HepG2 (cell line): ENCODE measurements at regions not wholly inside any gene's neighbourhood (a gene's known extent, or its start where the extent isn't known, plus 50 kb on each side); places are given as distances from the start of the nearest gene placed in this dataset.
A peak's percentile ranks its signal among the peaks of the same experiment; 100 is the strongest.

Experiments used
- IRF2 ChIP-seq: IDR thresholded peaks from 2 replicates; pipeline ENCODE4 v1.6.1; 2018; ENCODE audit warnings: missing genetic modification reagents, missing compliant biosample characterization
- NFKB2 ChIP-seq: sonication (generic); formaldehyde crosslinking; IDR thresholded peaks from 2 replicates; pipeline ENCODE4 v1.4.0; 2020; ENCODE audit warnings: missing genetic modification reagents, borderline replicate concordance
- SMAD3 ChIP-seq: sonication (generic); formaldehyde crosslinking; IDR thresholded peaks from 2 replicates; pipeline ENCODE4 v1.4.0; 2020; ENCODE audit warnings: missing genetic modification reagents
- ZNF841 ChIP-seq: sonication (generic); formaldehyde crosslinking; IDR thresholded peaks from 2 replicates; pipeline ENCODE4 v1.8.1; 2023; ENCODE audit warnings: missing genetic modification reagents, borderline replicate concordance
- TF ChIP-seq, protein P1 (sequence below): IDR thresholded peaks from 2 replicates; pipeline ENCODE4 v1.6.1; 2016; ENCODE audit warnings: low read depth, control low read depth
- TF ChIP-seq, protein P2 (sequence below): sonication (generic); formaldehyde crosslinking; IDR thresholded peaks from 2 replicates; pipeline ENCODE4 v1.8.0; 2023; ENCODE audit warnings: mild to moderate bottlenecking, missing genetic modification reagents
- TF ChIP-seq, protein P3 (sequence below): sonication (generic); formaldehyde crosslinking; IDR thresholded peaks from 2 replicates; pipeline ENCODE4 v1.5.0; 2020; ENCODE audit warnings: mild to moderate bottlenecking, missing genetic modification reagents
- TF ChIP-seq, protein P4 (sequence below): sonication (generic); formaldehyde crosslinking; IDR thresholded peaks from one replicate; pipeline ENCODE4 v1.5.1; 2020; ENCODE audit warnings: mild to moderate bottlenecking, missing genetic modification reagents; ENCODE audit errors: not compliant biosample characterization
- TF ChIP-seq, protein P5 (sequence below): sonication (generic); formaldehyde crosslinking; IDR thresholded peaks from 2 replicates; pipeline ENCODE4 v1.4.0; 2020; ENCODE audit warnings: mild to moderate bottlenecking, missing genetic modification reagents, borderline replicate concordance

DNA sequence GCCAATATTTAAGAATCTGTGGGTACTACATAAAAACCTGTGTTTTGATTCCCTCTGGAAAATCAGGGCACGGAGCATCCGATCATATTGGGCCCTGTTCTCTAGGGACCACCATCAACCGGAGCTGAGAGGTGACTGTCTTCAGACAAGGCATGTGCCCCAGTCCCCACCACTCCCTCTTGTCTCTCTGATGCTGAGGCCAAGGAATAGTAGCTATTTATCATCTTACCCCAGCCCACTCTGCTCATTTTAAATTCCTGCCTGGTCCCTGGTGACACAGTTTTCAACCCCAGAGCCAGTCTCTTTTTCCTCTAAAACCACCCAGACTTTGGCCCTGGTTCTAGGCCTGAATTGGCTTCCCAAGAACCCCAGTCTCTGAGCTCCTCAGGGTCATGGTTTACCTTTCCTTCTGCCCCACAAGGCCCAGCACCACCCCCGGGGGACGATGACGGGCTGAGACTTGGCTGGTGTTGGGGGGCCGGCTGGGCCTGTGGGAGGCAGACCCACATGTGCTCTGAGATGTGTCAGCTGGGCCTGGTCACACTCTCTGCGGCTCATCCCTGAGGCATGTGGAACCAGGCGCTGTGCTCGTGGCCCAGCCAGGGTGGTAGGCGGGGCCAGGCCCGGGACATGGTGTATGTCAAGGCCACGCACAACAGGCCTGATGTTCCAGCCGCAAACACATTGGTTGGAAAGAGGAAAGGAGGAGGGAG is 114.4 kb downstream of the CEBPB start (continued):
- TF ChIP-seq NFKB2, result peak; percentile 100
- no peak for TF ChIP-seq ZNF841
- TF ChIP-seq, protein P1, sequence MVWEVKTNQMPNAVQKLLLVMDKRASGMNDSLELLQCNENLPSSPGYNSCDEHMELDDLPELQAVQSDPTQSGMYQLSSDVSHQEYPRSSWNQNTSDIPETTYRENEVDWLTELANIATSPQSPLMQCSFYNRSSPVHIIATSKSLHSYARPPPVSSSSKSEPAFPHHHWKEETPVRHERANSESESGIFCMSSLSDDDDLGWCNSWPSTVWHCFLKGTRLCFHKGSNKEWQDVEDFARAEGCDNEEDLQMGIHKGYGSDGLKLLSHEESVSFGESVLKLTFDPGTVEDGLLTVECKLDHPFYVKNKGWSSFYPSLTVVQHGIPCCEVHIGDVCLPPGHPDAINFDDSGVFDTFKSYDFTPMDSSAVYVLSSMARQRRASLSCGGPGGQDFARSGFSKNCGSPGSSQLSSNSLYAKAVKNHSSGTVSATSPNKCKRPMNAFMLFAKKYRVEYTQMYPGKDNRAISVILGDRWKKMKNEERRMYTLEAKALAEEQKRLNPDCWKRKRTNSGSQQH (CRISPR knock-in tag), result peak; percentile 98
- TF ChIP-seq, protein P2, sequence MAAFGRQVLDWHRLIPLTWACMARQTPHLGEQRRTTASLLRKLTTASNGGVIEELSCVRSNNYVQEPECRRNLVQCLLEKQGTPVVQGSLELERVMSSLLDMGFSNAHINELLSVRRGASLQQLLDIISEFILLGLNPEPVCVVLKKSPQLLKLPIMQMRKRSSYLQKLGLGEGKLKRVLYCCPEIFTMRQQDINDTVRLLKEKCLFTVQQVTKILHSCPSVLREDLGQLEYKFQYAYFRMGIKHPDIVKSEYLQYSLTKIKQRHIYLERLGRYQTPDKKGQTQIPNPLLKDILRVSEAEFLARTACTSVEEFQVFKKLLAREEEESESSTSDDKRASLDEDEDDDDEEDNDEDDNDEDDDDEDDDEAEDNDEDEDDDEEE (CRISPR knock-in tag), result peak; percentile 100
- TF ChIP-seq, protein P3, sequence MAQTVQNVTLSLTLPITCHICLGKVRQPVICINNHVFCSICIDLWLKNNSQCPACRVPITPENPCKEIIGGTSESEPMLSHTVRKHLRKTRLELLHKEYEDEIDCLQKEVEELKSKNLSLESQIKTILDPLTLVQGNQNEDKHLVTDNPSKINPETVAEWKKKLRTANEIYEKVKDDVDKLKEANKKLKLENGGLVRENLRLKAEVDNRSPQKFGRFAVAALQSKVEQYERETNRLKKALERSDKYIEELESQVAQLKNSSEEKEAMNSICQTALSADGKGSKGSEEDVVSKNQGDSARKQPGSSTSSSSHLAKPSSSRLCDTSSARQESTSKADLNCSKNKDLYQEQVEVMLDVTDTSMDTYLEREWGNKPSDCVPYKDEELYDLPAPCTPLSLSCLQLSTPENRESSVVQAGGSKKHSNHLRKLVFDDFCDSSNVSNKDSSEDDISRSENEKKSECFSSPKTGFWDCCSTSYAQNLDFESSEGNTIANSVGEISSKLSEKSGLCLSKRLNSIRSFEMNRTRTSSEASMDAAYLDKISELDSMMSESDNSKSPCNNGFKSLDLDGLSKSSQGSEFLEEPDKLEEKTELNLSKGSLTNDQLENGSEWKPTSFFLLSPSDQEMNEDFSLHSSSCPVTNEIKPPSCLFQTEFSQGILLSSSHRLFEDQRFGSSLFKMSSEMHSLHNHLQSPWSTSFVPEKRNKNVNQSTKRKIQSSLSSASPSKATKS (CRISPR knock-in tag), result no peak; the same call in 1 of the 2 replicates
- peak; percentile 91 for TF ChIP-seq SMAD3 (CRISPR knock-in tag)
- TF ChIP-seq, protein P4, sequence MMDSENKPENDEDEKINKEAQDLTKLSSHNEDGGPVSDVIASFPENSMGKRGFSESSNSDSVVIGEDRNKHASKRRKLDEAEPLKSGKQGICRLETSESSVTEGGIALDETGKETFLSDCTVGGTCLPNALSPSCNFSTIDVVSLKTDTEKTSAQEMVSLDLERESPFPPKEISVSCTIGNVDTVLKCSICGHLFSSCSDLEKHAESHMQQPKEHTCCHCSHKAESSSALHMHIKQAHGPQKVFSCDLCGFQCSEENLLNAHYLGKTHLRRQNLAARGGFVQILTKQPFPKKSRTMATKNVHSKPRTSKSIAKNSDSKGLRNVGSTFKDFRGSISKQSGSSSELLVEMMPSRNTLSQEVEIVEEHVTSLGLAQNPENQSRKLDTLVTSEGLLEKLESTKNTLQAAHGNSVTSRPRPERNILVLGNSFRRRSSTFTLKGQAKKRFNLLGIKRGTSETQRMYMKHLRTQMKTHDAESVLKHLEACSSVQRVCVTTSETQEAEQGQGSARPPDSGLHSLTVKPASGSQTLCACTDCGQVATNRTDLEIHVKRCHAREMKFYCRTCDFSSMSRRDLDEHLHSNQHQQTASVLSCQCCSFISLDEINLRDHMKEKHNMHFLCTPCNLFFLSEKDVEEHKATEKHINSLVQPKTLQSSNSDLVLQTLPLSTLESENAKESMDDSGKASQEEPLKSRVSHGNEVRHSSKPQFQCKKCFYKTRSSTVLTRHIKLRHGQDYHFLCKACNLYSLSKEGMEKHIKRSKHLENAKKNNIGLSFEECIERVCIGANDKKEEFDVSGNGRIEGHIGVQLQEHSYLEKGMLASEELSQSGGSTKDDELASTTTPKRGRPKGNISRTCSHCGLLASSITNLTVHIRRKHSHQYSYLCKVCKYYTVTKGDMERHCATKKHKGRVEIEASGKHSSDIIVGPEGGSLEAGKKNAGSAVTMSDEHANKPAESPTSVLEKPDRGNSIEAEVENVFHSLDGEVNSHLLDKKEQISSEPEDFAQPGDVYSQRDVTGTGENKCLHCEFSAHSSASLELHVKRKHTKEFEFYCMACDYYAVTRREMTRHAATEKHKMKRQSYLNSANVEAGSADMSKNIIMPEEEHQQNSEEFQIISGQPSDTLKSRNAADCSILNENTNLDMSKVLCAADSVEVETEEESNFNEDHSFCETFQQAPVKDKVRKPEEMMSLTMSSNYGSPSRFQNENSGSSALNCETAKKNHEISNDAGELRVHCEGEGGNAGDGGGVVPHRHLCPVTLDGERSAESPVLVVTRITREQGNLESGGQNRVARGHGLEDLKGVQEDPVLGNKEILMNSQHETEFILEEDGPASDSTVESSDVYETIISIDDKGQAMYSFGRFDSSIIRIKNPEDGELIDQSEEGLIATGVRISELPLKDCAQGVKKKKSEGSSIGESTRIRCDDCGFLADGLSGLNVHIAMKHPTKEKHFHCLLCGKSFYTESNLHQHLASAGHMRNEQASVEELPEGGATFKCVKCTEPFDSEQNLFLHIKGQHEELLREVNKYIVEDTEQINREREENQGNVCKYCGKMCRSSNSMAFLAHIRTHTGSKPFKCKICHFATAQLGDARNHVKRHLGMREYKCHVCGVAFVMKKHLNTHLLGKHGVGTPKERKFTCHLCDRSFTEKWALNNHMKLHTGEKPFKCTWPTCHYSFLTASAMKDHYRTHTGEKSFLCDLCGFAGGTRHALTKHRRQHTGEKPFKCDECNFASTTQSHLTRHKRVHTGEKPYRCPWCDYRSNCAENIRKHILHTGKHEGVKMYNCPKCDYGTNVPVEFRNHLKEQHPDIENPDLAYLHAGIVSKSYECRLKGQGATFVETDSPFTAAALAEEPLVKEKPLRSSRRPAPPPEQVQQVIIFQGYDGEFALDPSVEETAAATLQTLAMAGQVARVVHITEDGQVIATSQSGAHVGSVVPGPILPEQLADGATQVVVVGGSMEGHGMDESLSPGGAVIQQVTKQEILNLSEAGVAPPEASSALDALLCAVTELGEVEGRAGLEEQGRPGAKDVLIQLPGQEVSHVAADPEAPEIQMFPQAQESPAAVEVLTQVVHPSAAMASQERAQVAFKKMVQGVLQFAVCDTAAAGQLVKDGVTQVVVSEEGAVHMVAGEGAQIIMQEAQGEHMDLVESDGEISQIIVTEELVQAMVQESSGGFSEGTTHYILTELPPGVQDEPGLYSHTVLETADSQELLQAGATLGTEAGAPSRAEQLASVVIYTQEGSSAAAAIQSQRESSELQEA (CRISPR knock-in tag), result peak; percentile 93
- TF ChIP-seq, protein P5, sequence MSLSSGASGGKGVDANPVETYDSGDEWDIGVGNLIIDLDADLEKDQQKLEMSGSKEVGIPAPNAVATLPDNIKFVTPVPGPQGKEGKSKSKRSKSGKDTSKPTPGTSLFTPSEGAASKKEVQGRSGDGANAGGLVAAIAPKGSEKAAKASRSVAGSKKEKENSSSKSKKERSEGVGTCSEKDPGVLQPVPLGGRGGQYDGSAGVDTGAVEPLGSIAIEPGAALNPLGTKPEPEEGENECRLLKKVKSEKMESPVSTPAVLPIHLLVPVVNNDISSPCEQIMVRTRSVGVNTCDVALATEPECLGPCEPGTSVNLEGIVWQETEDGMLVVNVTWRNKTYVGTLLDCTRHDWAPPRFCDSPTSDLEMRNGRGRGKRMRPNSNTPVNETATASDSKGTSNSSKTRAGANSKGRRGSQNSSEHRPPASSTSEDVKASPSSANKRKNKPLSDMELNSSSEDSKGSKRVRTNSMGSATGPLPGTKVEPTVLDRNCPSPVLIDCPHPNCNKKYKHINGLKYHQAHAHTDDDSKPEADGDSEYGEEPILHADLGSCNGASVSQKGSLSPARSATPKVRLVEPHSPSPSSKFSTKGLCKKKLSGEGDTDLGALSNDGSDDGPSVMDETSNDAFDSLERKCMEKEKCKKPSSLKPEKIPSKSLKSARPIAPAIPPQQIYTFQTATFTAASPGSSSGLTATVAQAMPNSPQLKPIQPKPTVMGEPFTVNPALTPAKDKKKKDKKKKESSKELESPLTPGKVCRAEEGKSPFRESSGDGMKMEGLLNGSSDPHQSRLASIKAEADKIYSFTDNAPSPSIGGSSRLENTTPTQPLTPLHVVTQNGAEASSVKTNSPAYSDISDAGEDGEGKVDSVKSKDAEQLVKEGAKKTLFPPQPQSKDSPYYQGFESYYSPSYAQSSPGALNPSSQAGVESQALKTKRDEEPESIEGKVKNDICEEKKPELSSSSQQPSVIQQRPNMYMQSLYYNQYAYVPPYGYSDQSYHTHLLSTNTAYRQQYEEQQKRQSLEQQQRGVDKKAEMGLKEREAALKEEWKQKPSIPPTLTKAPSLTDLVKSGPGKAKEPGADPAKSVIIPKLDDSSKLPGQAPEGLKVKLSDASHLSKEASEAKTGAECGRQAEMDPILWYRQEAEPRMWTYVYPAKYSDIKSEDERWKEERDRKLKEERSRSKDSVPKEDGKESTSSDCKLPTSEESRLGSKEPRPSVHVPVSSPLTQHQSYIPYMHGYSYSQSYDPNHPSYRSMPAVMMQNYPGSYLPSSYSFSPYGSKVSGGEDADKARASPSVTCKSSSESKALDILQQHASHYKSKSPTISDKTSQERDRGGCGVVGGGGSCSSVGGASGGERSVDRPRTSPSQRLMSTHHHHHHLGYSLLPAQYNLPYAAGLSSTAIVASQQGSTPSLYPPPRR, result peak; percentile 85
- peak; percentile 99 for TF ChIP-seq IRF2 (CRISPR knock-in tag)
